Skin of body (tissue), 1 donor: ENCODE measurements at regions not wholly inside any gene's neighbourhood (a gene's known extent, or its start where the extent isn't known, plus 50 kb on each side); places are given as distances from the start of the nearest gene placed in this dataset.

Experiments
- DNase-seq: peaks from one replicate; lab custom pipeline; 2025; lab: John Stamatoyannopoulos, UW

DNA sequence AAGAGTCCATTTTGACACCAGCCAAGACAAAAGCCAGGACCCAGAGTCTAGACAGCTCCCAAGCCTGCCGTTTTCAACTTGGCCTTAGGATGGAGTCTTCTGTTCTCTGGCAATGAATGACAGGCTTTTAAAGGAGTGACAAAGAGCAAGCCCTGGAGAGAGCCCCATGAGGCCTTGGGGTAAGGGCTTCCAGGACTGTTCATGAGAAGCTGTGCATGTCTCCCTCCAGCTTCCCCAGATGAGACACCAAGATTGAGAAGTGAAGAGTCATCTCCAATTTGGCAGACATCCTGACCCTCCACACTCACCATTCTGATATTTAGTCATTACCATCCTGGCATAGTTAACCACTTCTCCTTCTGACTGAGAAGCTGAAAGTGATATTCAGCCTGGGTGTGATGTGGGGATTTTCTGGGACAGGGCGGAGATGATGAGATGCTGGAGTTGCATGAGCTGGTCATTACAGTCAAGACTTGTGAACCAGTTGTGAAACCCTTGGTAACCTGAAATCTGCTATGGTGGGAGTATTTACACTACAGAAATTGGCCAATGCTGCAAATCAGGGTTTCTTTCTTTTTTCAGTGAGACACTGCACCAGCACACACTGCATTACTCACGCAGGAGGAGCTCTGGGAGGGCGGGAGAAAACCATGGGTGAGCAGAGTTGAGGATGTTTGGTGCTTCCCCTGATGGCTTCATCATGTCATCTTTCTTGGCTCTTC, 77.8 kb downstream of the VCPKMT start:
- DNase-seq, result no peak

DNA sequence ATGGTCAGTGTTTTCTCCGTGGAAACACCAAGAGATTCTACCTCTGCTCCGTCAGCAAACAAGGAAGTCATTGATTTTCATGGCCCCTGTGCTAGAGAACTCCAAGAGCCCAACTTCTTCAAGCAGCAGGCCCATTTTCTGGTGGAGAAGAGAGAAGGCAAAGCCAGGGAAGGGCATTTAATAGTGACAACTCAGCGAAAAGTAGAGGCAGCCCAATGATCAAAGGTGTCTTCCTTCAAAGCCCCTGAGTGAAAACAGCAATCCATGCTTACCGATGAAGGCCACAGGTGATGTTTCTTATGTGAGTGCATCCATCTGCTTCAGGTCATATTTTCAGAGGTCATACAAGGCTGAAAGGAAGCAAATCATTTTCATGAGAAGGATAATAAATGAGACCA, 77.3 kb downstream of the VCPKMT start:
- DNase-seq, result no peak

DNA sequence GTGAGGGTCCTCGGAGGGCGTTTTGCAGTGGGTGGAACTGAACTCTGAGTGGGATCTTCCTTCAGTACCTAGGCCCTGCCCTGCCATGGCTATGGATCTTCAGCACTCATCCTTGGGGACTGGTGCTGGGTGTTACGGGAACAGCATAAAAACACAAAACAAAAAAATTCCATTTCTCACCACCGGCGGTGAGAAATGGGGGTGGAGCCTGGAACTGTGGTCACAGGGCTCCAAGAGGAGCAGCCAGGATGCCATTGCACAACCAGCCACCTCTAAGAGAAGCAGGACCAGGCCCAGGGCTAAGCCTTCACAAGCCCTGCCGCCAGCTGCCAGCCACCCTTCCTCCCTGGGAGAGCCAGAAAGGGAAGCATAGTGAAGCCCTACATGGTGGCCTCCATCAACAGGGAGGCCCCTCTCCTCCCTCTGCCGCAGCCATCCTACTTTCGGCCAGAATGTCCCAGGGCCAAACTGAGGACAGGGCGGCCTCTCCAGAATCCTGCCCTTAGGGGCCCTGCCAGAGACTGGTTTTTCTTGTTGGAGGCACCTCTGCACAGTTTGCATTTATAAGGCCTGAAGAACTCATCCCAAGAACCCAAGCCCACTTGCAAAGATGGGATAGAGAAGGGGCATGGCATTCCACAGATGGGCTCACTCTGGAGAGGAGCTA, 76.5 kb downstream of the VCPKMT start:
- no peak for DNase-seq

DNA sequence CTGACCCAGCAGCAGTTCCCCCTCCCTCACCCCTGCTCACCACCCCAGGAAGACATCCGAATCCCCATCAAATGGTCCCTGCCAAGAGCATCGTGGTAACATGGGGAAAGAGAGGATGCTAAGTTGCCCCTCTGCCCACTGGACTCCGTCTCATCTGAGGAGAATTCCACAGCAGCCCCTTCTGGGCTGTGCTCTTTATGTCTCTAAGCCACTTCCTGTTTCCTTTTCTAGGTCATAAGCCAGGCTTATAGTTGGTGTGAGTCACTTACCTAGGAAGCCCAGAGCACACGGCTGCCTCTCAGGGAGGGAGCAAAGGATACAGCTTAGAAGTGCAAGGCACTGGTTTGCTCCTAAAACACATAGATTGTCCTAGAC, 76.0 kb downstream of the VCPKMT start:
- DNase-seq, result no peak

DNA sequence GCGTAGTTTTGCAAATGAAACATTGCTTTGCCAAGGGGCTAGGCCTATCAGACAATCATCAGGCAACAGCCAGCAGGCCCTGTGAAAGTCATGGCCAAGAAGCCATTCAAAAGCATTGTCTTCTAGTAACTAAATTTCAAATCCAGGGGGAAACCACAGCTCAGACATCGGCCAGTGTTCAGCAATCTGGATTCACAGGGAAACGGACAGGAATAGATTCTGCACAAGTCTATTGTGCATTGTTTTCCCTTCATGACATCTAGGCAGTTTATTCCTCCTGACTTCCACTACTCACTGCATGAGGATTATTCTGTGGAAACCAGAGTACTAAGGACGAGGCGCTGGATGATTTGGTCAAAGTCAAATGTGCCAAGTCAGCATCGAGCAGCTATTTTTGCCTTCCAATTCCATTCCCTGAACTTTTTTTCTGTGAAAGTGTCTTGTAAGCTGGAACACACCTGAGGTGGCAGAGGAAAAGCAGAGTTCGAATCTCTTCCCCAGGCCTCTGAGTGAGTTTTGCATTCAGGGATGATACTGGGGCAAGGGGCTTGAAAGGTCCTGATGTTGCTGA, 75.4 kb downstream of the VCPKMT start:
- DNase-seq, result no peak

DNA sequence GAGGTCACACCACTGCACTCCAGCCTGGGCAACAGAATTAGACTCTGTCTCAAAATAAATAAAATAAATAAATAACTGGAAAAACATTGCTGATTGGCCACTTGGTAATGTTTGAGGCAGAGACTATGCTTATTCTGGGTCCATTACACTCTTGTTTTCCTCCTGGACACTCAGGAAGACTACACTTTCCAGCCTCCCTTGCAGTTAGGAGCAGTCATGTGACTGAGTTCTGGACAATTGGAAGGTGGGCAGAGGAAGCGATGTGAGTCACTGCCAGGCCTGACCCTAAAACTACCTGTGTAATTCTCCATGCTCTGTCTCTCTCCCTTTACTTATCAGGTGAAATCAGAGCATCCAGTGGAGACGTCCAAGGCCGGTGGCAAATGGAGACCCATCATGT, 74.4 kb downstream of the VCPKMT start:
- no peak for DNase-seq

DNA sequence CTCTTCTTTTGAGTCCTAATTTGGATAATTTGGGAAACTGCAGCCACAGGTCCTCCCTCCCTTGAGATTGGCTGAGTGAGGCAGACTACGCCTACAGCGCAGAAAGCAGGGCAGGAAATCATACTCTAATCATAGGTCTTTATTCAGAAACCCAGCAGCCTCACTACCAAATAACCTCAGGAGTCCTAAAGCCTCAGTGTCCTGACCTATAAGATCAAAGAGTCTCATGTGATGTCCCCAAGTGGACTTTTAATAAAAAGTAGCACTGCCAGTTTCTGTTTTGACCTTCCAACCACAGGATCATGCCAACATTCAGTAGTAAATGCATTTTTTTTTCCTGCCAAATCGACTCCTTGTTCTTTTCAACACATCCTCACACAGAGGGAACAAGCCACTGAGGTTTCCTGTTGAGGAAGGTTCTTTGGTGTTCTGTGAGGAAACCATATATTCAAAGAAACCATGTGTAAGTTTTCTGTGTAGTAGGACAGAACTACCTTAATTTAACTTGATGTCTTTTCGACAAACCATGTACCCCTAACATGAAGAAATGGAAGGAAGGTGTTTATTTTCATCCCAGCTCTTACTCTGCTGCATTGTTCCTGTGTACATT, 72.2 kb downstream of the VCPKMT start:
- DNase-seq, result no peak

DNA sequence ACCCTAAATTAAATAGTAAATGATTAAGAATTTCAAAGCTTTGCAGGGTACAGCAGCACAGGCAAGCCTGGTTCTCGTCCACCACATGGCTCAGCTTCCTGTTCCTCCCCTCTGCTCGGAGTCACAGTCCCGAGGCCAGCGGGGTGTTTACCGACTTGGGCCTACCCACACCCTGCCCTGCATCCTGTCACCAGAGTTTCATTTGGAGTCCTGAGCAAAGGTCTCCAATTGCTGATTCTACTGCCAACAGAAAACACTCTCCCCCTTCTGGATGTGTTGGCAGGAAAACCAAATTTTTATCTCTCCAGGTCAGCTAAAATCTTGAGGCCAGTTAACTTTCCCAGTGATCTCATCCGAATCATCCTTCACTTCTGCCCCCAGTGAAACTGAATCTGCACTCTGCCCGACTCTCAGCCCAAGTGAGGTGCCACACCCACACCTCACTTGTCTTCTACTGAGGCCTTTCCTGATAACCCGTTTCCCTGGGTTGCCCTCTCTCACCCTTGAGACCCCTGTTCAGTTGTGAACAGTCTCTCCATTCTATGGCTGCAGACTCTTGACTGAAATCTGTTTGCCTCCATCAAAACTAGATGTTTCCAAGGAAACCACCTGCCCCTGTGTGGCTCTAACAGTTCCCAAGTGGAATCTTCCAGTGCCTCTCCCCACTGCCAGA, 71.2 kb downstream of the VCPKMT start:
- peak; percentile 49 for DNase-seq

DNA sequence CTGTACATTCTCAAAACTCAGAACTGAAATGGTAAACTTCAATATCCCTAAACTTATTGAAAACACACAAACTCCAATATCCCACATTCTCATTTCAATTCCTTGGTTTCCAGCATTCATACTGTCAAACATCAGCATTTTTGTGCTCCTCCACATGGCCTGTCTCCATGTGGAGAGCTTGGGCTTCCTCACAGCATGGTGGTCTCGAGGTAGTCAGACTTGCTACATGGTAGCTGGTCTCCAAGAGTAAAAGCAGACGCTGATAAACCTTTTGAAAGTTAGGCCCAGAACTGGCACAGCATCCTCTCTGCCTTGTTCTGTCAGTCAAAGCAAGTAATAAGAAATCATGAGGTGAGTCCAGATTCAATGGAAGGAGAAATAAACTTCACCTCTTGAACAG, 70.5 kb downstream of the VCPKMT start:
- no peak for DNase-seq

DNA sequence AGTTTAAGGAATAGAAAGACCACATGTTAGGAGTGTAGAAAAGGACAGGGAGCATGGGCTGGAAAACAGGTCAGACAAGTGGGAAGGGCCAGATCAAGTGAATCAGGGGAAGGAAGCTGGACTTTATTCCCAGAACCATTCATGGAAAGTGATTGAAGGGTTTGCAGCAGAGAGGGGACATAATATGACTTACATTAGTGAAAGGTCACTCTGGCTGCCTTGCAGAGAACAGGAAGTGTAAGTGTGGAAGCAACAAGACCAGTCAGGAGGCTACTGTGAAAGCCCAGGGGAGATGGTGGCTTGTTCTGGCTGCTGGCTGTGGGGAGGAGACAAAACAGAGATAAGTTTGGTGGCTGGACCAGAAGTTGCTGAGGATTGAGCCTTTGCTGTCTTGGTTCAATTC, 69.1 kb downstream of the VCPKMT start:
- DNase-seq, result peak; percentile 46

DNA sequence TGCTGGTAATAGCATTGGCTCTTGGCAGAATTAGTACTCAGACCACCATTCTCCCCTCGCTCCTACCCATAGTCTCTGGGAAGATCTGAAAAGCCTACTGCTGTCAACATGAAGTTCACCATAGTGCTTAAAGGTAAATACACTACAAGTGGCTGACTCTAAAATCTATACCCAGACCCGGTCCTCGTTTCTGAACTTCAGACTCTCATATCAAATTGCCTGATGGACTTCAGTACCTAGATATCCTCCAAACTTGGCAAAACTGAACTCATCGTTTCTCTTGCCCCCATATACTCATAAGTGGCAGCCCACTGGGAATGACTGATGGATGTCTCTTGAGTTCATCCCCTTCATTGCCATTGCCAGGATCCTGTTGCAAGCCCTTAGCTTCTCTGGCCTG, 67.3 kb downstream of the VCPKMT start:
- DNase-seq, result no peak

DNA sequence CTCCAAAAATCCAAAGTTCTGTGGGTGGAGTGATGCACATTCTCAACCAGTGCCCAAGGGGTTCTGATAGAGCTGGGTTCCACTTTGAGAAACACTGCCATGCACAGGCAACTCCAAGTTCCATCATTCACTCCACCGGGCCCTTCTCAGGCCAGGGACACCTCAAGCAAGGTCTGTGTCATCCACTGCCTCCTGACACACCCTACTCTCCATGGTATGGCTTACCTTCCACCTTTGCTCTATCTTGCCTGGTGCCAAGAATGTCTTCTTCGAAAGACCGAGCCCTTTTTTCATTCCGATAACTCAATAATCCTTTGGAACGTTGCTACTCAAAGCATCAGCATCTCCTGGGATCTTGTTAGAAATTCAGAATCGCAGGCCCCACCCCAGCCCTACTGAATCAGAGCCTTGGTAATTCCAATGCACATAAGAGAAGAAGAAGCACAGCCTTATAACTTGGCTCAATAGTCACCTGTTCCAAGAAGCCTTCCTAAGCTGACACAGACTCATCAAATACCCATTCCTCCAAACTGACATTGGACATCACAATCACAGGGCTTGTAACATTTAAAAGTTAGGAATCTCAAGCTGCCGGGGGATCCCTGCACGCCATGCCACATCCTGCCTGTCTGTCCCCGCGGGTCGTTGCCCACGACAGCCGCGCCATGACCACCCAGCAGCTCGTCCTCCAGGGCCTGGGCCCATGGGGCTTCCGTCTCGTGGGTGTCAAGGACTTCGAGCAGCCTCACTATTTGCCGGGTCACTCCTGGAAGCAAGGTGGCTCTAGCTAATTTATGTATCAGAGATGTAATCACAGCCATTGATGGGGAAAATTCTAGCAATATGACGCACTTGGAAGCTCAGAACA, 66.4 kb downstream of the VCPKMT start:
- no peak for DNase-seq

DNA sequence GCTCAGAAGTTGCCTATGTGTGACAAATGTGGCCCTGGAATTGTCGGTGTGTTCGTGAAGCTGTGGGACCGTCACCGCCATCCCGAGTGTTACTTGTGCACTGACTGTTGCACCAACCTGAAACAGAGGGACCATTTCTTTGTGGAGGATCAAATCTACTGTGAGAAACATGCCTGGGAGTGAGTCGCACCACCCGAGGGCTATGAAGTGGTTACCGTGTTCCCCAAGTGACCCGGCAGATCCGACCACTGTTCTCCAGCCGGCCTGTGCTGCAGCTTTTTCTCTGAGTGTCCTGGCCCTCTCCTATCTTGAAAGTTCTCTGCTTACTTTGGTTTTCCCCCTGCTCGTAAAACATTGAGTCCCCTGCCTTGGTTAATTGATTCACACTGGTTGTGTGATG, 65.3 kb downstream of the VCPKMT start:
- no peak for DNase-seq

DNA sequence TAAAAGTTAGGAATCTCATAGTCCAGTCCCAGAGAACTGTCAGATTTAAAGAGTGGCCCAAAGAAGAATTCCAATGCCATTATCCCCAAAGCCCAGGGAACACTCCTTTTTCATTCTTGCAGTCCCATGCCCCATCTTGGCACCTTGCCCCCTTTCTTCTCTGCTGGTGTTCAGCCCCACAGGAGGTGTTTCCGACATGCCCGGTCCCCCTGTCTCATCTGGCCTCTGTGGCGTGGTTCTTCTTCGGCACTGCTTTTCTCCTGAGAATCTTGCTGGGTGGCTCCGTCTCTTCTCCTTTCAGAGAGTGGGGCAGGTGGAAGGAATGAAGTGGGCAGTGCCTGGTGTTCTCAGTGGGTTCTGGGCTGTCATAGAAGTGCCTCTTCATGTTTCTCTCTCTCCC, 64.7 kb downstream of the VCPKMT start:
- DNase-seq, result no peak

DNA sequence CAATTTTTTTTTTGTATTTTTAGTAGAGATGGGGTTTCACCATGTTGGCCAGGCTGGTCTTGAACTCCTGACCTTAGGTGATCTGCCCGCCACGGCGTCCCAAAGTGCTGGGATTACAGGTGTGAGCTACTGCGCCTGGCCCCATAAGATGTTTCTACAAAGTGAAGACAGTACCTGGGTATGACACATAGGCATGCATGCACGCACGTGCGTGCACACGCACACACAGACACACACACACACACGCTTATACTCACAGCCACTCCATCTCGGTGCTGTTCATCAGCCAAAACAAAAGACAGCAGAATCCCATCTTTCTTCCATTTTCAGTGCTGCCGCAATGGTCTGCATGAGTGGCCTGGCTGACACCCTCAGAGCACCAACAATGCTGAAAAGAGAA, 63.9 kb downstream of the VCPKMT start:
- no peak for DNase-seq

DNA sequence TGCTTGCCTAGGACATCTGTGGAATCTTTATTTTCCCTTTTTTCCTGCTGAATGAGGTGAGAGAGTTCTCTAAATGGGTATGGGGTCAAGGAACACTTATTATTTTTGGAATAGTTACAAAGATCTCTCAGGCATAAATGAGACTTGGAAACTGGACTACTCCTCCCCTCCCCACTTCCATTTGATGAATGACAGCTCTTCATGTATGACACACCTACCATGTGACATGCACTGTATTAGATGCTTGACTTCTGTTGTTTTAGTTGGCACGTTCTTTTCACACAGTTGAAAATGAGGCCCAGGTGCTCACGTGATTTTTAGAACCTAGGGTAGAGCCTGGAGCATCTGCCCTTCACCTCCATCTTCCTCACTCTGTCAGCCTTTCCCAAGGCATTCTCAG, 62.4 kb downstream of the VCPKMT start:
- DNase-seq, result no peak

DNA sequence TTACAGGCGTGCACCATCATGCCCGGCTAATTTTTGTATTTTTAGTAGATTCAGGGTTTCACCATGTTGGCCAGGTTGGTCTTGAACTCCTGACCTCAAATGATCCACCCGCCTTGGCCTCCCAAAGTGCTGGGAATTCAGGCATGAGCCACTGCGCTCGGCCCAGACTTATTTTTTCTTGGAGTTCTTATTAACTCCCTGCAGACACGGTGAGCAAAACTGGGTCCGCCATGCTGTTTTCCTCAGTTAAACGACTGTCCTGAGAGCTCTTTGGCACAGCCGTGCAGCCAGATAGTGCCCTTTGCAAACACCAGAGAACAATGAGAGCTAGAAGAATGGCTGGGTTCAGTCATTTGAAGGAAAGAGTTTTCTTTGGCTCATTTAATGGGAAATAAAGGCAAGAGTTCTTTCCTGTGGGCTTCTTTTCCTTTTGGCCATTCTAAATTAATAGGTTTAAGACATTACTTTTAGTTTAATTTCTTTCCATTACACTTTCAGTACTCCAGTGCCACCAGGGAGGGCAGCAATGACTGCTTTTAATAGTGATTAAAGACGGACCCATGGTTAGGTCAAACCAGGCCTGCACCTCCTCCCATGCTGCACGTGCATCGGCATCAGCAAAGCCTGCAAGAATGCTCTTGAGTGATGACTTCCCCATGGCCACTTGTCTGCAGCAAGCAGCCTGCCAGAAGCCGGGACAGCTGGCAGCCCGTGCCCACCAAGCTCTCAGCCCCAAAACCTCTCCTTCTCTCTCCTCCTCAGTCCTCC, 60.7 kb downstream of the VCPKMT start:
- DNase-seq, result no peak

DNA sequence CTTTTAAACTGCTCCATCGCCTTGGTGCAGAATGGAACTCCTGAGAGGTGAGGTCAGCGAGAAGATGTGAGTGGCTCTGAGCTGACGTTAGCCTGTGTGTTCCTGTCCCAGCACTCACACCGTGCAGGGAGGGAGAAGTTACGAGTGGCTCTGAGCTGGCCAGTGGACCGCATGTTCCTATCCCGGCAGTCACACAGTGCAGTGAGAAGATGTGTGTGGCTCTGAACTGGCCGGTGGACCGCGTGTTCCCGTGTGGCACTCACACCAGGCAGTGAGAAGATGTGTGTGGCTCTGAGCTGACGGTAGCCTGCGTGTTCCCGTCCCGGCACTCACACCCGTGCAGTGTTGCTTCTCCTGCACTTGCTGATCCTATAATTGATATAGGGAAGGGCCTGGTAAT, 59.9 kb downstream of the VCPKMT start:
- DNase-seq, result no peak

DNA sequence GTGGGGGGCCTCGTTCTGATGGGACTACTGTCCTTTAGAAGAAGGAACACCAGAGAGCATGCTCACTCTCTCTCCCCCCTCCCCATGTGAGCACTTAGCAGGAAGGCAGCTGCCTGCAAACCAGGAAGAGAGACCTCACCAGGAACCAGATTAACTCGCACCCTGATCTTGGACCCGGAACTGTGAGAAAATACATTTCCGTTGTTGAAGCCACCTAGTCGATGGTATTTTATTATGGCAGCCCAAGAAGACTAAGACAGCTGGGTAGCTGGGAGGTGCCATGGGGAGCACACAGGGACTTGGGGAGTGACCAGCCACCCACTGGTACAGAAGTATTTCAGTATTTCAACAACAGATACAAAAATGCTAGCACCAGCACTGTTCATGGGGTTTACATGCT, 59.0 kb downstream of the VCPKMT start:
- no peak for DNase-seq

DNA sequence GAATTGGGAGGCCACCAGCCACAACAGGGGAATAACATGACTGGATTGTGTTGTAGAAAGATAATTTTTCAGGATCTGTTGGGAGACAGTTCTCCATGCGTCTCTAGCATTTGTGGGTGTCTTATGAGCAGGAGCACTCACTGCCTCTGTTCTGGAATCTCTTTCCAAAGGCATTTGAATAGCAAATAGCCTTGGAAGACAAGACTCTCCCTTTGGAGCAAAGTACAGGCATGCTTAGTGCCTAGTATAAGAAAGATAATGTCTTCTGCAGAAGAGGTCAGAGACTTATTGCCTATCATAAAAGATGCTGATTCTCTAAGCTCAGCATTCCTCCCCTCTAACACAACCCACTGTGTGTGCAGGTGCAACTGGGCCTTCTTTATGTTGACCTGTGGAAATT, 58.3 kb downstream of the VCPKMT start:
- DNase-seq, result no peak
